Muscle of leg (tissue), 3 donors: ENCODE measurements at regions not wholly inside any gene's neighbourhood (a gene's known extent, or its start where the extent isn't known, plus 50 kb on each side); places are given as distances from the start of the nearest gene placed in this dataset.

ENCODE experiments used
- DNase-seq: peaks from one replicate; pipeline ENCODE4 v3.0.0; 2013
- H3K27ac ChIP-seq: one replicate; pipeline ENCODE4 v1.5.1; 2013; ENCODE audit warnings: mild to moderate bottlenecking, low read length, control low read depth
- H3K27me3 ChIP-seq: one replicate; pipeline ENCODE4 v1.6.1; 2013; ENCODE audit warnings: low read length; ENCODE audit not compliant: control insufficient read depth, insufficient read depth
- H3K36me3 ChIP-seq: one replicate; pipeline ENCODE4 v1.6.1; 2013; ENCODE audit warnings: low read length; ENCODE audit not compliant: control insufficient read depth, insufficient read depth
- H3K4me1 ChIP-seq: one replicate; pipeline ENCODE4 v1.6.1; 2013; ENCODE audit warnings: low read length; ENCODE audit not compliant: control insufficient read depth, insufficient read depth
- H3K4me3 ChIP-seq: one replicate; pipeline ENCODE4 v1.5.1; 2013; ENCODE audit warnings: low read length, control low read depth
- H3K9me3 ChIP-seq: replicated peaks from 2 replicates; pipeline ENCODE4 v1.6.1; 2013; ENCODE audit warnings: low read depth, low read length; ENCODE audit not compliant: control insufficient read depth
- WGBS: methylation state at CpG from one replicate; pipeline ENCODE4 v1.1.5; 2013; ENCODE audit warnings: missing lambda C conversion rate; ENCODE audit not compliant: insufficient coverage; 5-methylcytosine and 5-hydroxymethylcytosine counted together

DNA sequence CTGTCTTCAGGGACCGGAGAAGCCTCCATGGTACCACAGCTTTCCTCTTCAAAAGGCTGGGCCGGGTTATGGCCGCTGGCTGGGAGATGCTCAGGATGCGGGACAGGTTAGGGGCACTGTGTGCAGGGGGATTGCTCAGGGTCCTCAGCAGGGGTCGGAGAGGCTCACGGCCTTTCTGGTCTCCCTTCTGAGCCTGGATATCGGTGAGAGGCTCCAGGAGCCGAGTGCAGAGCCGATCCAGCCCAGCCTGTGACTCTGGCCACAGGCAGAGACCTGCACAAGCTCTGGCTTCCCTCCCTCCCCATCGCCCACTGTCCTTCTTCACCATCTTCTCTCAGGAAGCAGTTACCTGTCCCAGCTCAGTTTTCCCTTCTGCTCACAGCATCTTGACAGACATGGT, 306.0 kb downstream of the ZNF536 start:
- Histone ChIP-seq H3K36me3 (no peaks in the 10 kb centered on the region), H3K27me3 (peaks cover 4% of the 10 kb centered on the region), H3K9me3 (no peaks in the 10 kb centered on the region), H3K27ac (no peak overlapping the region), H3K4me1 (peaks cover 46% of the 10 kb centered on the region), H3K4me3 (no peak overlapping the region)
- 84% methylated on average over 10 of the region's 10 CpGs for WGBS
- no peak for DNase-seq

GRCh38 chr19:30677702-30678101, 305.5 kb downstream of the ZNF536 start:
- Histone ChIP-seq H3K27me3 (peaks cover 4% of the 10 kb centered on the region), H3K27ac (no peak overlapping the region), H3K36me3 (no peaks in the 10 kb centered on the region), H3K9me3 (no peaks in the 10 kb centered on the region), H3K4me3 (no peak overlapping the region), H3K4me1 (peaks cover 48% of the 10 kb centered on the region)
- 54% methylated on average over 3 of the region's 6 CpGs for WGBS
- DNase-seq, result no peak

DNA sequence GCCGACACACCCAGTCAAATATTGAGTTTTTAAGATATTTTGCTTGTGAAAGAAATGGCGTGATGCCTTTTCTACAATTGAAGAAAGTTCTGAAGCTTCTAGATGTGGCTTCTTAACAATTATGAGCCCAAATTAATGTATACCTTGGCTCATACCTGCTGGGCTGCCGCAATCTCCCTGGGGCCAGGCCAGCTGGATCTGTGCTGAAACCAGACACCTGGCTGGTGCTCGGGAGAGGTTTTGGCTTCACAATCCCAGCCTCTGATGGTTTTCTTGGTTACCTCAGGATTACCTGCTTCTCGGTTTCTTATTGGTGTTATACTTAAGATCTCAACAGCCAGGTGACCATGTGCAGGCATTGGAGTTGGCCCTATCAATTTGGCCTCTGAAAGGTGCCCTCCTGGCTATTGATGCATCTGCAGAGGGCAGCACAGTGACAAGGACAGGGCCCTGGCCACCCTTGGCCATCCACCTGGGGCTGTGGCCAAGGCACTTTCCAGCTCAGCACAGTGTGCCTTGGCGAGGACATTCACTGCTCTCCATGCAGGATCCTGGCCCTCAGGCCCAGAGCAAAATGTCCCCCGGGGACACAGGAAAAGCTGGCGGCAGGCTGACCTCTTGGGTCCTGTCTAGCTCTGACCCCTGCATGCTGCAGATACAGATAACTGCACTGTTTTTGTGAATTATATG, 305.0 kb downstream of the ZNF536 start:
- H3K4me3 ChIP-seq, result no peak overlapping the region
- H3K27ac ChIP-seq, result no peak overlapping the region
- WGBS, result 66% methylated on average over 6 of the region's 8 CpGs
- no peak for DNase-seq
- peaks cover 45% of the 10 kb centered on the region for H3K4me1 ChIP-seq
- no peaks in the 10 kb centered on the region for H3K36me3 ChIP-seq
- no peaks in the 10 kb centered on the region for H3K9me3 ChIP-seq
- peaks cover 2% of the 10 kb centered on the region for H3K27me3 ChIP-seq

GRCh38 chr19:30675086-30675485, 302.9 kb downstream of the ZNF536 start:
- Histone ChIP-seq H3K27ac (no peak overlapping the region), H3K27me3 (peaks cover 2% of the 10 kb centered on the region), H3K9me3 (no peaks in the 10 kb centered on the region), H3K4me1 (peaks cover 56% of the 10 kb centered on the region), H3K4me3 (no peak overlapping the region), H3K36me3 (no peaks in the 10 kb centered on the region)
- 88% methylated on average over 7 of the region's 7 CpGs for WGBS
- no peak for DNase-seq

- H3K36me3 ChIP-seq, result no peaks in the 10 kb centered on the region
- H3K4me3 ChIP-seq, result no peak overlapping the region
- no peak for DNase-seq
- H3K27ac ChIP-seq, result no peak overlapping the region
- peaks cover 57% of the 10 kb centered on the region for H3K4me1 ChIP-seq
- peaks cover 2% of the 10 kb centered on the region for H3K27me3 ChIP-seq
- H3K9me3 ChIP-seq, result no peaks in the 10 kb centered on the region
- 80% methylated on average over 1 of the region's 6 CpGs for WGBS
Measured at GRCh38 chr19:30674656-30675055, 302.5 kb downstream of the ZNF536 start.

DNA sequence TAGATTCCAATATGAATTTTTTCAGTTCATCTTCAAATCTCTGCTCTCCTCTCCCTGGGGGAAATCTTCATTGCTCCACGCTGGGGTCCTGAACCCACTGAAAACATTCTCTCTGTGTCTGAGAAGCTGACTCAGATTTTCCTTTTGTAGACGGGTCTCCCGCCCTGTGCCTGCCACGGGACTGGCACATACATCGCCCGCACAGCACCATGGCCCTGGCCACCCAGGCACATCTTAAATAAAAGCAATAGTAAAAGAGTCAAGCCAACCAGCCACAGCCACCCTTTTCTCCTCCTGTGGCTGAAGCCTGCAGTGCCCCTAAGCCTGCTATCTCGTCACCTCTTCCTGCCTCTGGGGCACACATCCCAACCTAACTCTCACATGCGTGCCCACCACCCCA, 301.2 kb downstream of the ZNF536 start:
- no peak for DNase-seq
- WGBS, result 82% methylated on average over 6 of the region's 8 CpGs
- no peak overlapping the region for H3K4me3 ChIP-seq

DNA sequence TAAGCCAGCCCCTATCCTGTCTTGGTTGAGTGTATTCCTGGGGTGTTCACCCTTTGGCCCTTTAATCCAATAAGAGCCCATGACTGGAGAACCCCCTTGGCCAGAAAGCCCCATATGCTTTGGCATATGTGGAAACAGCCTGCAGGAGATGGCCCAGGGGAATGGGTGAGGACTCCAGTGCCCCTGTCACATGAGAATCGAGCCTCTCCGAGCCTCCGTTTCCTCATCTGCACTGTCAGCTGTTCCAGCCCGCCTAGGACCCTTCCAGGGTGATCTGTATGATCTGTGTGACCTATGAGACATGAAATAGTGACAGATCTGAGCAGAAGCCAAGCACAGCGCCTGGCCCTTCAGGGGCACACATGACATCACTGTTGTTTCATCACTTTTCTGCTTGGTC, 300.7 kb downstream of the ZNF536 start:
- WGBS, result 70% methylated on average over 3 of the region's 5 CpGs
- no peak for DNase-seq
- Histone ChIP-seq H3K9me3 (no peaks in the 10 kb centered on the region), H3K4me3 (no peak overlapping the region), H3K4me1 (peaks cover 47% of the 10 kb centered on the region), H3K27me3 (peaks cover 11% of the 10 kb centered on the region), H3K36me3 (no peaks in the 10 kb centered on the region), H3K27ac (no peak overlapping the region)

More for the DNA sequence above, 301.2 kb downstream of the ZNF536 start:
- H3K4me1 ChIP-seq, result peaks cover 51% of the 10 kb centered on the region
- H3K36me3 ChIP-seq, result no peaks in the 10 kb centered on the region
- no peaks in the 10 kb centered on the region for H3K9me3 ChIP-seq
- H3K27ac ChIP-seq, result no peak overlapping the region
- peaks cover 11% of the 10 kb centered on the region for H3K27me3 ChIP-seq

DNA sequence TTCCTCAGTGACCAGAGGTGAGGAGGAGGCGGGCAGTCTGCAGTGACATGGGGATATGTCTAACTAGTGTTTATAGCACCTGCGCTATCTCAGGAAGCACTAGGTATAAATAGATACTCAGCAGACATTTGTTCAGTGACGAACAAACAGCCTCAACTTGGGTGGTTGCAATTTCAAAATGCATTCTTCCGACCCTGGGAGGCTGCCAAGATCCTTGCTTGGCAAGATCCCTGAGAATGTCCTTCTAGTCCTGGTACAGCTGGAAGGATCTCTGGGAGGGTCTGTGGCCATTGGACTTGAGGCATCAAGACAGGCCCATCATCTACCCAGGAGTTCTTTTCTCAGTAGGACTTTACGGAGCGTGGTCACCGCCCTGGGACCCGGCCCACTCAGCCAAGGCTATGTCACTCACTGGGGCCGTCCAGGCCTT, 299.5 kb downstream of the ZNF536 start:
- peak; percentile 69 for DNase-seq
- H3K27me3 ChIP-seq, result peaks cover 11% of the 10 kb centered on the region
- no peak overlapping the region for H3K27ac ChIP-seq
- H3K36me3 ChIP-seq, result no peaks in the 10 kb centered on the region
- peaks cover 47% of the 10 kb centered on the region for H3K4me1 ChIP-seq
- no peak overlapping the region for H3K4me3 ChIP-seq
- 70% methylated on average over 9 of the region's 9 CpGs for WGBS
- H3K9me3 ChIP-seq, result no peaks in the 10 kb centered on the region

GRCh38 chr19:30671367-30671619, 299.1 kb downstream of the ZNF536 start:
- DNase-seq, result no peak
- H3K4me3 ChIP-seq, result no peak overlapping the region
- H3K36me3 ChIP-seq, result no peaks in the 10 kb centered on the region
- H3K9me3 ChIP-seq, result no peaks in the 10 kb centered on the region
- no peak overlapping the region for H3K27ac ChIP-seq
- peaks cover 47% of the 10 kb centered on the region for H3K4me1 ChIP-seq
- H3K27me3 ChIP-seq, result peaks cover 11% of the 10 kb centered on the region
- WGBS, result 88% methylated on average over 3 of the region's 3 CpGs

DNA sequence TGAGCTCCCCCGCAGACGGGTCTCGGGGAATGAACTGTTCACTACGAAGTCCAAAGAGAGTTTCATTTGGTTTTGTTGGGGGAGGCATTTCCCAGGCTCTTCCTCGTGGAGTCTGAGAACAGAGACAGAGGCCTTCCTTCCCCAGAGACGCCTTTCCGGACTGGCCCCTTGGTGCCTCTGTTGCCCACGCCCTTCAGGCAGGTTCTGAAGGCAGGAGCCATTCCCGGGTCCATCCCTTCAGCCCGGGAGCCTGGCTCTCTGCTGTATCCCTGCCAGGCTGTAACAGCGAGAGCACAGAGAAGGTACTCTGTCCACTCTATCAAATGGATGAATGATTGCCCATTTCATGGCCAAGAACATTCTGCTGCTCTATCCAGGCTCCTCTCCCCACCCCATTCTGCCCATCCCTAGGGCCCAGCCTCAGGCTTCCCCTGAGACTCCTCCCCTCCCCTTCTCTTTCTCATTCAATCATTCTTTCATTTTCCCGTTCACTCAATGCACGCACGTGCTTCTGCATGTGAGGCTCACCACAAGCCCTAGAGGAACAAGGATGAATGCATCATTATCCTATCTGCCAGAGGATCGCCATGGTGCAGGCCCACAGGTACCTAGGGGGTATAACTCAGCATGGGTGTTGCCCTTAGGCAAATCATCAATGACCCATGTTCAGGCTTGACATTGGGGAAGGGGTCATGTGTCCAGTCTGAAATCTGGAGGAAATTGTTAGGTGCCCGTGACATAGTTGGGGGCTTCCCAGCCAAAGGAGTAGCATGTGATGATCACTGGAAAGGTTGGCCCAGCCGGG, 298.6 kb downstream of the ZNF536 start:
- Histone ChIP-seq H3K4me3 (no peak overlapping the region), H3K27ac (no peak overlapping the region), H3K36me3 (no peaks in the 10 kb centered on the region), H3K27me3 (peaks cover 11% of the 10 kb centered on the region), H3K4me1 (peaks cover 50% of the 10 kb centered on the region), H3K9me3 (no peaks in the 10 kb centered on the region)
- no peak for DNase-seq
- 81% methylated on average over 13 of the region's 17 CpGs for WGBS
